Thoracic aorta (tissue), 2 donors: ENCODE measurements at regions not wholly inside any gene's neighbourhood (a gene's known extent, or its start where the extent isn't known, plus 50 kb on each side); places are given as distances from the start of the nearest gene placed in this dataset.
A peak's percentile ranks its signal among the peaks of the same experiment; 100 is the strongest.

Experiments
- ATAC-seq: fragments of 150-250 bp; one replicate; pipeline ENCODE4 v1.8.0; 2017; ENCODE audit warnings: low read depth; ENCODE audit not compliant: insufficient number of reproducible peaks, low FRiP score
- DNase-seq: peaks from one replicate; pipeline ENCODE4 v3.0.0-alpha.2; 2020; ENCODE audit warnings: low spot score
- H3K27ac ChIP-seq, 2 donors: fragments of 200-600 bp; sonication (generic); 1 replicate in 1 of 2; 2 replicates in 1 of 2; pipeline ENCODE4 v1.5.1; 2016; ENCODE audit warnings: mild to moderate bottlenecking in 2 of 2, moderate library complexity in 2 of 2
- H3K27me3 ChIP-seq: fragments of 200-600 bp; sonication (generic); replicated peaks from 2 replicates; pipeline ENCODE4 v1.6.0; 2016; ENCODE audit warnings: mild to moderate bottlenecking; ENCODE audit not compliant: insufficient read depth
- H3K36me3 ChIP-seq: fragments of 200-600 bp; sonication (generic); one replicate; pipeline ENCODE4 v1.5.1; 2016
- H3K4me1 ChIP-seq, 2 donors: fragments of 200-600 bp; sonication (generic); 1 replicate in 1 of 2; 2 replicates in 1 of 2; pipeline versions ENCODE4 v1.5.1 to v1.6.0; 2016; ENCODE audit warnings: low read depth in 2 of 2, mild to moderate bottlenecking in 1 of 2; ENCODE audit not compliant: control insufficient read depth in 1 of 2
- H3K4me3 ChIP-seq: fragments of 200-600 bp; sonication (generic); 2 replicates; pipeline ENCODE4 v1.5.1; 2016; ENCODE audit warnings: mild to moderate bottlenecking
- H3K9me3 ChIP-seq: fragments of 200-600 bp; sonication (generic); 2 replicates; pipeline ENCODE4 v1.5.1; 2016
- CTCF ChIP-seq: fragments of 200-600 bp; sonication (generic); IDR thresholded peaks from one replicate; pipeline ENCODE4 v1.5.1; 2019; ENCODE audit warnings: antibody characterized with exemption

- Histone ChIP-seq H3K36me3 (no peaks in the 10 kb centered on the region), H3K27me3 (no peaks in the 10 kb centered on the region), H3K9me3 (no peaks in the 10 kb centered on the region), H3K27ac (no peak overlapping the region), H3K4me1 (no peaks in the 10 kb centered on the region), H3K4me3 (no peak overlapping the region)
- no peak for DNase-seq
- TF ChIP-seq CTCF = no peak
- ATAC-seq = no peak
Observed at GRCh38 chr5:33167541-33167940, 273.2 kb upstream of the TARS1 start.

GRCh38 chr5:33170411-33170810, 270.4 kb upstream of the TARS1 start:
- no peak overlapping the region for H3K4me3 ChIP-seq
- DNase-seq = no peak
- H3K9me3 ChIP-seq = no peaks in the 10 kb centered on the region
- no peaks in the 10 kb centered on the region for H3K27me3 ChIP-seq
- no peaks in the 10 kb centered on the region for H3K4me1 ChIP-seq
- no peak for ATAC-seq
- no peak for TF ChIP-seq CTCF
- no peaks in the 10 kb centered on the region for H3K36me3 ChIP-seq
- no peak overlapping the region for H3K27ac ChIP-seq

- no peak for TF ChIP-seq CTCF
Observed at GRCh38 chr5:33174383-33174782, 266.4 kb upstream of the TARS1 start.

GRCh38 chr5:33179301-33179700, 261.5 kb upstream of the TARS1 start:
- ATAC-seq = no peak

More at GRCh38 chr5:33174383-33174782, 266.4 kb upstream of the TARS1 start:
- Histone ChIP-seq H3K4me1 (no peaks in the 10 kb centered on the region), H3K4me3 (no peak overlapping the region), H3K36me3 (no peaks in the 10 kb centered on the region), H3K27me3 (no peaks in the 10 kb centered on the region), H3K27ac (no peak overlapping the region), H3K9me3 (no peaks in the 10 kb centered on the region)
- no peak for DNase-seq
- no peak for ATAC-seq

GRCh38 chr5:33180900-33181299, 259.9 kb upstream of the TARS1 start:
- Histone ChIP-seq H3K4me3 (no peak overlapping the region), H3K27me3 (no peaks in the 10 kb centered on the region), H3K9me3 (no peaks in the 10 kb centered on the region), H3K27ac (no peak overlapping the region), H3K36me3 (no peaks in the 10 kb centered on the region), H3K4me1 (no peaks in the 10 kb centered on the region)
- DNase-seq (no peak), ATAC-seq (no peak)
- TF ChIP-seq CTCF = peak; percentile 21

More at GRCh38 chr5:33179301-33179700, 261.5 kb upstream of the TARS1 start:
- no peaks in the 10 kb centered on the region for H3K36me3 ChIP-seq
- no peak overlapping the region for H3K27ac ChIP-seq
- no peak for TF ChIP-seq CTCF
- no peaks in the 10 kb centered on the region for H3K27me3 ChIP-seq
- H3K9me3 ChIP-seq = no peaks in the 10 kb centered on the region
- no peak overlapping the region for H3K4me3 ChIP-seq
- DNase-seq = no peak
- no peaks in the 10 kb centered on the region for H3K4me1 ChIP-seq
